HG03342 (cell line): ENCODE measurements at regions not wholly inside any gene's neighbourhood (a gene's known extent, or its start where the extent isn't known, plus 50 kb on each side); places are given as distances from the start of the nearest gene placed in this dataset.

Experiments
- ATAC-seq: cut with Tn5 transposase; IDR thresholded peaks from one replicate; pipeline ENCODE4 v1.9.1; 2021; ENCODE audit warnings: mild to moderate bottlenecking, moderate library complexity; ENCODE audit not compliant: unreplicated experiment

DNA sequence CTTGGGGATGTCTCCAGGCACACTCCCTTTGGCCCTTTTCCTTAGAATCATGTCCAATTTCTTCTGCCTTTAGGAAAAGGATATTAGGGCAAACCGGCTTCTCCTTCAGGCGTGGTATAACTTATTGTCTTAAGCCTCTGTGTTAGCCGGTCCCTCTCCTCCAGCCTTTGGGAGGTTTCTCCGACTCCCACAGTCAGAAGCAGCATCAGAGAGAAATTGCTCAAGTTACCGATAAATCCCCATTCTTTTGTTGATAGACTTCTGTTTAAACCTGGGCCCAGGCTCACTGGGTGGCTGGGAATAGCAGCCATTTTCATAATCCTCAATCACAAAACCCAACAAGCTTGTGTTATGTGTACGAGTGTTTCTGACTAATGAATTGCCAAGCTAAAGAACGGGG lies 85.4 kb upstream of the KAZN start:
- ATAC-seq, result no peak

GRCh38 chr1:14514739-14515138 lies 83.7 kb upstream of the KAZN start:
- ATAC-seq, result no peak

DNA sequence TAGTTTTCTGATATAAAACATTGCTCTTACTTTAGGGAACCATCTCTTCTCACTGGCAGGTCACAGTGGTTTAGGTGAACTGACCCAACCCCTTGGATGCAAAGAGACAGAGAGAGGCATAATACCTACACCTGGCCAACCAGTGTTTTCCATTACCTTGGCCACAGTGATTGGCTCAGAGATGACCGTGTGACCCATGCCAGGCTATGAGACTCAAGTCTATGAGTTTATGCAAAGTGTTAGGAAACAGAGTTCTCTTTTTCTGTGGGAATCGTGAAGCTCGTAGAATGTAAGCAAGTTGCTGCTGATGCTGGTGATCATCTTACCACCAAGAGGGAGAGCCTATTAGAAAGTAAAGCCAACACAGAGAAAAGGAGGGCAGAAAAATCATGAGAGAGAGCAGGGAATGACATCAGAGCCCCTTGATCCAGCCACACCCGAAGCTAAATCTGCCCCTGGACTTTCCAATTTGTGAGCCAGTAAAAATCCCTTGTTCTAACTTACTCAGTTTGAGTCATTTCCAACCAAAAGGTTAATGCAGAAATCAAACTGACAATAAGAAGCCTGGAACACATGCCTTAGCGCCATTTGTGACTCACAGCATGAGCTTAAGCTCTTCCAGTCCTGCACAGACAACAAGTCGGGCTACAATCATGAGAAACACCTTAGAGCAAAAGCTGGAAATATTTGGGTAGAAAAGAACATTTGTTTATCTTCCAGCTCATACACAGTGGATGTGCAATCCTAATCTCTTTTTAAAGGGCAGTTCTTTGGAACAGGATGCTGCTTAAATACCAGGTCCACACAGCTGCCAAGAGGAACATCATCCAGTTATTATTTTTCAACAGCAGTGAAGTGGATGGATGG lies 81.3 kb upstream of the KAZN start:
- ATAC-seq, result peak; percentile 43

DNA sequence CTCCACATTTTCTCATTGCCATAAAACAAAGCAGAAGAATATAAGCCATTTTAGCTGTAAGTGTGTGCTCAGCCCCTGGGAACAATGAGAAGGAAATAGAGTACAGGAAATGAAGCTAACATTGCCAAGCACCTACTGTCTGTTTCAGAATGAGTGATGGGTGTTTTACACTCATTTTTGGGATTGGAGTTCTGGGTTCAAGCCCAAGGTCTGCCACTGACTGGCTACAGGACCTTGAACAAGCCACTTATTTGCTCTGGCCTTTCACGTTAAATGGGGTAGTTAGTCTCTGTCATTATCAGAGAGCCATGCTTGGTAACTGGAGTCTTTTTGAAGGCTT lies 80.7 kb upstream of the KAZN start:
- ATAC-seq, result no peak

DNA sequence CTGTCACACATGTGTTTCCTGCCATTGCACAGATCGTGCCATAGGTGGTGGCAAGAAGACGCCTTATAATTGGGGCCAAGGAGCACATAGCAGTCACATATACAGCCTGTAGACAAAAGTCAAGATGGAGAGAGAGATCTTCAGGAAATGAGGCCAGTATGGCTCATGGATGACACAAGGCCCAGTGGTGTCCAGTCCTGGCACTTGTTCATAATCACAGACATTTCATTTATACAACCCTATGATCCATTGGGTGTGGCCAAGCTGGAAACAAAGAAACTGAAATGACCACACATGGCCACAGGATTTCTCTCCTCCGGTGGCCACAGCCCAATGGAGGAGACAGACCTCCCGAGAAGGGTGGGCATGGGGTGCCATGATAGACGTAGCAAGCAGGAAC lies 78.5 kb upstream of the KAZN start:
- no peak for ATAC-seq

DNA sequence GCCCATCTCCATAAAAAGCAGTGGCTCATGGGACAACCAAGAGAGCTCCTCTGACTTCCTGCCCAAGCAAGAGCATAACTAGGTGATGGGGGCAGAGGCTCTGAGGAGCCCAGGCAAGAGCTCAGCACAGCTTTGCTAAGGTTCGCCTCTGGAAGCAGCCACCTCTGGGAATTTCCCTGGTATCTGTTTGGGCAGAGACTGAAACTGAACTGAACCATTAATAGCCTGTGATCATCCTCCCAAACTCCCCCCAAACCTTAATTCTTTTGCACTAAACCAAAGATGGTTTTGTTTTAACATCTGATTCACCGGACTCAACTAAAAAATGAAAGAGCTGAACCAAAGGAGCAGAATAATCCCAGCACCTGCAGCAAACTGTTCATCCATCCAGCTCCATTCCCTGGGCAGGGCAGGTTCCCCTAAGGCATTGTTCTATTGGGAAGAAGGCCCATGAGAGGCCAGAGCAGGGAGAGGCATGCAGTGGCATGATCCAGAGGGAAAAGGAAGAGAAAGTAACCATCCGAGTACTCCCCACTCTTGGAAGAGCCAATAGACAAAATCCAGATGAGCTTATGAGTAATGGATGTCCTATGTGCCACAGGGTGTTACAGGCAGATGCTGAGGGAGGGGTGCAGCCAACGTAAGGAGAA lies 77.8 kb upstream of the KAZN start:
- no peak for ATAC-seq

DNA sequence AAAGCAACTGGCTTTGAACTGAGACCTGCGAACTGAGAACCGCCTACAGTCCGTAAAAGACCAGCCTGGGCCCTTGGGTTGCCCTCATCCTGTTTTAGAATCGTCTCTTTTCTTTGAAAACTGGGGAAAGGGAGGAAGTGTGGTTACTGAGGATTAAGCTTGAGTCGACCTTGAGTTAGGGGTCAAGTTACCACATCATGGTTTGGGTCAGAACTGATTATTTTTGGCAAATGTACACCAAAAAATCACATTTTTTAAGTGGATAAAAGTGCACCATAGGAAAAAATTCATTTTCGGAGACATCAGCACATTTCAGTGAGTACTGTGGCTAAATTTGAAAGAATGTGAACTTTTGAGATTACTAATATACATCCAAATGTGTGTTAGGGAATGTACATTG lies 76.9 kb upstream of the KAZN start:
- ATAC-seq, result no peak

DNA sequence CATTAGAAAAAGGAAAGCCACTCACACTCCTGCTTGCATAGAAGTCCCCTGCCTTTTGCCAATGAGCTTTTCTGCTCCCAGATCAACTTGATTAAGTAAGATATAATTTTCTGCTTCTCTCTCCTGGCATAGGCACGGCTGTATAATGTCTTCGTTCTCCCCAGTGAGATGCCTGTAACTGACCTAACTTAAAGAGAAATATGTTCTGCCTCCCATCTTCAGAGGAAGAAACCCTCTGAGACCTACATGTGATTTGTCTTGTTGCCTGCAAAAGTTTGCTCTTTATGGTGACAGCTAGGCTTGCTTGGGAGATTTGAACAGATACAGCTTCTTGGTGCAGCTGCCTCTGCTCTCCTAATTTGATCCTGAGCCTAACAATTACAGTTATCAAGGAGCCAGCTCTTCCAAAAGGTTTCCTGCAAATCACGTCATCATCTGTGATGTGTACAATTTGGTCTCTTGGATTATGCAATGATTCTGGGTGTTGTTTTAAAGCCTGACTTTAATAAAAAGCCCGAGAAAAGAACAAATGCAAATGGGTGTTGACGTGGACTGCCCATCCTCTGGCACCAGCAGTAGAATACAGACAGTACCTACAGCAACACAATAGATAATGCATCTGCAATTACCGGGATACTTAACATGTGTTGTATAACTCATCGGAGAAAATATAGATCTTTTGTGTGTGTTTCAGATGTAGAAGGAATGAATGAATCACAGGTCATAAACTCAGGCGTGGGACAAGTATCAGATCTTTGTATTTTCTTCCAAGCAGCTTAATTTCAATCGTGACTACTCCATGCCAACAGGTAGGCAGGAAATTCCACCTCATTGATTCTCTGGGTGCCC lies 76.2 kb upstream of the KAZN start:
- no peak for ATAC-seq

DNA sequence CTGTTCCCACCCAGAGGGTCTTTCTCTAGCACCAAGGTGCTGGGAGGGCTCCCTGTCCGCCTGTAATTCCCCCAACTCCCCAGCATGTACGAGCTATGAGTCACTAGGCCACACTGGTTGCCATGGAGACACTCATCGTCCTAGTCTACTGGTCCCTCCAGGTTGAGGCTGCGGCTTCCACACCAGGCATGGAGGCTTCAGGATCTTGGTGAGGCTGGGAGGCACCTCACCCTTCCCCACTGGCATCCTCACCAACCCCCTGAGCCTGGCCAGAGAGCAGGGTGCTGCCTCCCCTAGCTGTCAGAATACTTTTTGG lies 75.6 kb upstream of the KAZN start:
- ATAC-seq, result peak; percentile 58

- no peak for ATAC-seq
Observed at GRCh38 chr1:14524826-14525636, 73.5 kb upstream of the KAZN start.

DNA sequence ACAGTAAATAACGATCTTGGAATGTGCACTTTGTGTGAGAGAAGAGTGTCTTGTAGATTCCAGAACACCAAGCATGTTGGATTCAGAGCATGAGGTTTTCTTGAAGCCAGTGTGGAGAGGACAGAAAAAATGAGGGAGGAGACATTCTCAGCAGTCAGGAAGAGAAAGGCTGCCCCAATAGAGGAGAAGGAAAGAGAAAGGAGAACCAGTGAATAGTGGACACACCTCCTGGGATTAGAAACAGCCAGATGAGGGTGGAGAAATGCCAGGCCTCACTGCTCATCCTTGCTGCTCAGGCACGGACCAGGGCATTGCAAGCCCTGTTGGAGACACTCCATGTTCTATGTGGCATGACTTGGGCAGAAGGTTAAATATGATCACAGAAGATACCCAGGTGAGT lies 69.0 kb upstream of the KAZN start:
- ATAC-seq, result no peak

DNA sequence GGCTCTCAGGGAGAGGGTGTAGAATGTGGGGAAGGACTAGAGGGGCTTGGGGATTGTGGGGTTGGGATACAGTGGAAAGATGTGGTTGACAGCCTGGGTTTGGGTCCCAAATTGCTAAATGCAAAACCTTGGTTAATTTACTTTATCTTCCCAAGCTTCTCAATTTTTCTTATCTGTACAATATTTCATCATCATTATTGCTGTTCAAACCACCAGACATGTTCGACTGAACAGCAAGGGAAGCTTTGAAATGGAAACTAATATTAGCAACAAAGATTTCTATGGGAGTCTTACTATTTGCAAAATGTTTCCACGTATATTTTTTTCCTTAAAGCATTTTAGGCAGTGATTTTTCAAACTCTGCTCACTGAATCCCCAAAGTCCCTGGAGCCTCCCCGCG lies 67.0 kb upstream of the KAZN start:
- ATAC-seq, result no peak

DNA sequence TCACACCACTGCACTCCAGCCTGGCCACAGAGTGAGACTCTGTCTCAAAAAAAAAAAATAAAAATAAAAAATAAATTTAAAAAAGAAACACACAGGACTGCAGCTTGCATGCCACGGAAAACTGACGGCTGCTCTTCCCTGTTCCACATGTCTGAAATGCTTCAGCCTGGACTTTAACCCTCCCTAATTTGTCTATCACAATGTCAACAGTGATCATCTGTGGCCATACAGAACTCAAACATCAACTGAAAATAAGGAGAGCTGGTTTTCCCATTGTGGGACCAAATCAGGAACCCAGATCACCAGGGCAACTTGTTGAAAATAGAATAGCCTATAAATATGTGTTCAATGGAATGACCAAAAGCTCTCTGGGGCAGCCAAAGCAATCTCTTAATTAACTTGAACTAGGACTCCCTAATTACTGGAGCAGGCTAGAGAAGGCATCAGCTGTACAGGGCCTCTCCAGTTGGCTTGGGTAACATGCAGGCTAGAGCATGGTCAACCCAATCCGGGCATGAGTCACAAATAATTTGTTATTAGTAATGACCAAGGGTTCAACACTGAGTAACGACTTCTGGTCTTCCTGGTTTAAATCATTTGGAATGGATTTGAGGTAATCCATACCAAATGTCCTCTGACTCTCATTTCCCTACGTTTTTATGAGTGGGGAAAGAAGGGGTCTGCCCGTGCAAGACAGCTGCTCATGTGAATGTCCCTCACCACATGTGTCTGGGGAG lies 62.7 kb upstream of the KAZN start:
- no peak for ATAC-seq

GRCh38 chr1:14538335-14538734 lies 60.1 kb upstream of the KAZN start:
- no peak for ATAC-seq

GRCh38 chr1:14539309-14539708 lies 59.2 kb upstream of the KAZN start:
- ATAC-seq, result no peak

- no peak for ATAC-seq
Observed at GRCh38 chr1:14539953-14540563, 58.4 kb upstream of the KAZN start.

- no peak for ATAC-seq
Observed at GRCh38 chr1:14541348-14541747, 57.1 kb upstream of the KAZN start.

DNA sequence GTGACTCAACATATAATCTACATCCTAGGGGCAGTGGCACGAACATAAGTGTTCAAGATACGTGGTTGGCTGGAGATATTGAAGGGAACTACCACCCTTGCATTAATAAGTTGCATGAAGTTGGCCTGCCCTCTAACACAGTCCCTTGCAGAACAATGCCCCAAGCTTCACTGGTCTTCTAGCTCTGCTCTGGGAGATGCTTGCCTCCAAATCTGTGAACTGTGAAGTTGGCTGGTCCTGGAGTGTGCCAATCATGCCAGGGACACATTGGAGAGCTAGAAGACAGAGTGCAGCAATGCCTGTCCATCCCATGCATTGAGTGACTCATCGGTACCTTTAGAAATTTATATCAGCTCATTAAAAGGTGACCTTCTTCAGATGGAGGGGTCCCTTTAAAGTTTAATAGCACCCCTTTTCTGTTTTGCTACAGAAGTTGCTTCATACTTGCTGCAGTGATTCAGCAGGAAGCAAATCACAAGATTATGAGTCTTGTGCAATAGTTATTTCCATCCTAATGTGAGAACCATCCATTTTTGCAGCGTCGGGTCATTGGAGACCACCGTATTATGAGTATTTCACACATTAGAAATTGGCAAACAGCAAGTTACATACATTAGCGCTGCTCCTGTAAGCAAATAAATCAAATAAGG lies 55.2 kb upstream of the KAZN start:
- no peak for ATAC-seq

GRCh38 chr1:14544319-14544718 lies 54.2 kb upstream of the KAZN start:
- no peak for ATAC-seq
